Neural progenitor cell (in vitro differentiated cells): ENCODE measurements at regions not wholly inside any gene's neighbourhood (a gene's known extent, or its start where the extent isn't known, plus 50 kb on each side); places are given as distances from the start of the nearest gene placed in this dataset.

Source experiments
- DNase-seq: peaks from one replicate; pipeline ENCODE4 v3.0.0-alpha.2; 2016; ENCODE audit warnings: low spot score
- H2AFZ ChIP-seq: fragments of 200-600 bp; sonication (generic); replicated peaks from 2 replicates; pipeline ENCODE4 v1.6.1; 2016; ENCODE audit warnings: antibody characterized with exemption
- H3F3A ChIP-seq: fragments of 200-600 bp; sonication (generic); 2 replicates; pipeline ENCODE4 v1.6.1; 2016; ENCODE audit warnings: antibody characterized with exemption, low read depth
- H3K27ac ChIP-seq: fragments of 200-600 bp; sonication (generic); 2 replicates; pipeline ENCODE4 v1.5.1; 2016; ENCODE audit warnings: mild to moderate bottlenecking
- H3K27me3 ChIP-seq: fragments of 200-600 bp; sonication (generic); 2 replicates; pipeline ENCODE4 v1.6.1; 2016; ENCODE audit warnings: mild to moderate bottlenecking, moderate library complexity
- H3K36me3 ChIP-seq: fragments of 200-600 bp; sonication (generic); 2 replicates; pipeline ENCODE4 v1.5.1; 2016
- H3K4me1 ChIP-seq: fragments of 200-600 bp; sonication (generic); 2 replicates; pipeline ENCODE4 v1.6.1; 2016; ENCODE audit warnings: mixed run types
- H3K4me2 ChIP-seq: fragments of 200-600 bp; sonication (generic); 2 replicates; pipeline ENCODE4 v1.6.1; 2016
- H3K4me3 ChIP-seq: fragments of 200-600 bp; sonication (generic); 2 replicates; pipeline ENCODE4 v1.5.1; 2016
- H3K79me2 ChIP-seq: fragments of 200-600 bp; sonication (generic); 2 replicates; pipeline ENCODE4 v1.6.1; 2016; ENCODE audit warnings: low read depth
- H3K9ac ChIP-seq: fragments of 200-600 bp; sonication (generic); 2 replicates; pipeline ENCODE4 v1.6.1; 2016
- H3K9me3 ChIP-seq: fragments of 200-600 bp; sonication (generic); 2 replicates; pipeline ENCODE4 v1.5.1; 2016; ENCODE audit warnings: low read depth
- H4K20me1 ChIP-seq: fragments of 200-600 bp; sonication (generic); 2 replicates; pipeline ENCODE4 v1.6.1; 2016; ENCODE audit warnings: low read depth
- H3K27ac Mint-ChIP-seq: 3 replicates; pipeline ENCODE4 v1.8.0; 2021; ENCODE audit warnings: mixed read lengths
- H3K27me3 Mint-ChIP-seq: 2 replicates; pipeline ENCODE4 v1.8.0; 2022; ENCODE audit warnings: low read depth, mild to moderate bottlenecking, inconsistent platforms, moderate library complexity, mixed read lengths; ENCODE audit not compliant: insufficient read depth
- H3K36me3 Mint-ChIP-seq: 3 replicates; pipeline ENCODE4 v1.8.0; 2021; ENCODE audit warnings: mixed read lengths
- H3K4me1 Mint-ChIP-seq: 3 replicates; pipeline ENCODE4 v1.8.0; 2021; ENCODE audit warnings: mixed read lengths
- H3K4me3 Mint-ChIP-seq: 3 replicates; pipeline ENCODE4 v1.8.0; 2021; ENCODE audit warnings: mild to moderate bottlenecking, moderate library complexity, mixed read lengths
- H3K9me3 Mint-ChIP-seq: 3 replicates; pipeline ENCODE4 v1.8.0; 2020; ENCODE audit warnings: mixed read lengths
- CTCF ChIP-seq: fragments of 200-600 bp; sonication (generic); IDR thresholded peaks from 2 replicates; pipeline ENCODE4 v1.5.1; 2017; ENCODE audit warnings: antibody characterized with exemption, mild to moderate bottlenecking
- EZH2 ChIP-seq: fragments of 200-600 bp; sonication (generic); IDR thresholded peaks from 2 replicates; pipeline ENCODE4 v1.6.1; 2017; ENCODE audit warnings: antibody characterized with exemption, mild to moderate bottlenecking, moderate library complexity
- EZH2phosphoT487 ChIP-seq: fragments of 200-600 bp; sonication (generic); IDR thresholded peaks from 2 replicates; pipeline ENCODE4 v1.6.1; 2017; ENCODE audit warnings: antibody characterized with exemption

GRCh38 chr4:140242357-140243277 lies 88.6 kb upstream of the MAML3 start:
- Mint-ChIP-seq H3K4me3 (no peak overlapping the region), H3K36me3 (no peaks in the 10 kb centered on the region), H3K27ac (peak overlapping the region; percentile 59), H3K9me3 (no peaks in the 10 kb centered on the region), H3K27me3 (peaks cover 6% of the 10 kb centered on the region), H3K4me1 (peaks cover 48% of the 10 kb centered on the region)
- Histone ChIP-seq H3K4me2 (peak overlapping the region; percentile 48), H3K4me3 (no peak overlapping the region), H3K36me3 (no peaks in the 10 kb centered on the region), H3K4me1 (peaks cover 47% of the 10 kb centered on the region), H3K79me2 (no peaks in the 10 kb centered on the region), H2AFZ (peak overlapping the region; percentile 100), H3K27me3 (no peaks in the 10 kb centered on the region), H3K9ac (no peak overlapping the region), H3K27ac (no peak overlapping the region), H4K20me1 (no peaks in the 10 kb centered on the region), H3F3A (peaks cover 33% of the 10 kb centered on the region), H3K9me3 (no peaks in the 10 kb centered on the region)
- TF ChIP-seq EZH2 = no peak
- no peak for TF ChIP-seq EZH2phosphoT487
- DNase-seq = no peak

GRCh38 chr4:140240237-140240636 lies 86.3 kb upstream of the MAML3 start:
- Histone ChIP-seq H3K4me2 (peak overlapping the region; percentile 75), H3K36me3 (no peaks in the 10 kb centered on the region), H4K20me1 (no peaks in the 10 kb centered on the region), H3K27me3 (no peaks in the 10 kb centered on the region), H3K27ac (no peak overlapping the region), H3K9ac (no peak overlapping the region), H2AFZ (no peak overlapping the region), H3K9me3 (no peaks in the 10 kb centered on the region), H3K79me2 (no peaks in the 10 kb centered on the region), H3F3A (peaks cover 49% of the 10 kb centered on the region), H3K4me1 (peaks cover 59% of the 10 kb centered on the region), H3K4me3 (no peak overlapping the region)
- no peaks in the 10 kb centered on the region for H3K36me3 Mint-ChIP-seq
- H3K9me3 Mint-ChIP-seq = no peaks in the 10 kb centered on the region
- no peak overlapping the region for H3K4me3 Mint-ChIP-seq
- no peak for TF ChIP-seq EZH2phosphoT487
- no peak for TF ChIP-seq EZH2
- TF ChIP-seq CTCF = no peak
- no peak overlapping the region for H3K27ac Mint-ChIP-seq
- H3K4me1 Mint-ChIP-seq = peaks cover 70% of the 10 kb centered on the region
- no peak for DNase-seq
- H3K27me3 Mint-ChIP-seq = peaks cover 2% of the 10 kb centered on the region

GRCh38 chr4:140239311-140239710 lies 85.3 kb upstream of the MAML3 start:
- Mint-ChIP-seq H3K9me3 (no peaks in the 10 kb centered on the region), H3K27ac (peak overlapping the region; percentile 99), H3K27me3 (peaks cover 2% of the 10 kb centered on the region), H3K4me3 (no peak overlapping the region), H3K4me1 (peaks cover 78% of the 10 kb centered on the region), H3K36me3 (no peaks in the 10 kb centered on the region)
- peaks cover 49% of the 10 kb centered on the region for H3F3A ChIP-seq
- no peaks in the 10 kb centered on the region for H3K9me3 ChIP-seq
- no peaks in the 10 kb centered on the region for H3K27me3 ChIP-seq
- H3K4me1 ChIP-seq = peaks cover 59% of the 10 kb centered on the region
- no peaks in the 10 kb centered on the region for H3K36me3 ChIP-seq
- H3K79me2 ChIP-seq = no peaks in the 10 kb centered on the region
- H3K4me2 ChIP-seq = peak overlapping the region; percentile 75
- H3K27ac ChIP-seq = no peak overlapping the region
- H2AFZ ChIP-seq = peak overlapping the region; percentile 27
- H3K9ac ChIP-seq = no peak overlapping the region
- no peak for DNase-seq
- no peak for TF ChIP-seq EZH2
- TF ChIP-seq EZH2phosphoT487 = no peak
- TF ChIP-seq CTCF = no peak
- H4K20me1 ChIP-seq = no peaks in the 10 kb centered on the region
- no peak overlapping the region for H3K4me3 ChIP-seq
